GM21528 (cell line): ENCODE measurements at regions not wholly inside any gene's neighbourhood (a gene's known extent, or its start where the extent isn't known, plus 50 kb on each side); places are given as distances from the start of the nearest gene placed in this dataset.
"Not testable (repeated sequence)": the region's sequence is repeated elsewhere in the genome, so short reads cannot be mapped to it uniquely, and the experiment has no call there.

Source experiments
- ATAC-seq: cut with Tn5 transposase; IDR thresholded peaks from one replicate; pipeline ENCODE4 v1.9.1; 2021; ENCODE audit warnings: mild to moderate bottlenecking, moderate library complexity; ENCODE audit not compliant: unreplicated experiment, low FRiP score

DNA sequence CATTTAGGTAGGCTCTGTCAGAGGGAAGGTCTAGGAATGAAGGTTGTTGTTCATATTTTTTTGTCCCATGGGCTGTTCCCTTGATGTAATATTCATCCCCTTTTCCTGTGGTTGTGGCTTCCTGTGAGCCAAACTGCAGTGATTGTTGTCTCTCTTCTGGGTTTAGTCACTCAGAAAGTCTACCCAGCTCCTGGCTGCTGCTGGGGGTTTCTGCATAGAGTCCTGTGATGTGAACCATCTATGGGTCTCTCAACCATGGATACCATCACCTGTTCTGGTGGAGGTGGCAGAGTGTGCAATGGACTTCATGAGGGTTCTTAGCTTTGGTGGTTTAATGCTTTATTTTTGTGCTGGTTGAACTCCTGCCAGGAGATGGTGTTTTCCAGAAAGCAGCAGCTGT lies 122.8 kb downstream of the ZC4H2 start:
- ATAC-seq: no peak

DNA sequence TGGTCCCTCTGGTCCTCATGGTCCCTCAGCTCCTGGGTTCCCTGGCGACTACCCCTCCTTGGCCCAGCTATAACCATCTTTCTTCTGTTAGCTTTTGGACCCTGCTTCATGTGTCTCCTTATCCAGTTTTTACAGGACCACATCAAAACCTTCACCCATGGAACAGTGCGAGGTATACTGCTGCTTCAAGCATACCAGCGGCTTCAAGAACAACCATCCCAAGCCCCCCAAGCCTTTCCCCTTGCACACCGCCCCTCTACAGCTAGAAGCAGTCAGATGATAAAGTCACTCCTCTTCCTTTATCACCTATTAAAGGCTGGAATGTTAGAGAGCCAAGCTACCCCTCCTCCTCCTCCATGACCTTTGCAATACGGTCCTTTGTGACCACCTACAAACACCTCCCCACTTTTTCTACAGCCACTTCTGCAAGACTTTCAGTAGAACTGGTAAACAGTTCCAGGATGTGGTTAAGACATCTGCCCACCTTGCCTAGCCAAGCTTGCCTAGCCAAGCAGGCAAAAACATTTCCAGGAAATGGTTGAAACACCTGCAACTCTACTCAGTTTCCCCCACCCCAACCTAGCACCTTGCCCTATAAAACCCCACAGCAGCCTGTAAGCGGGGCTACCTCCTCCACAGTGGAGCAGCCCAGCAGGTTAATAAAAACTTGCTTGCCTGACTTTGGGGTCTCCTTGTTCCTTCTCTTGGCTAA lies 125.7 kb downstream of the ZC4H2 start:
- no peak for ATAC-seq

DNA sequence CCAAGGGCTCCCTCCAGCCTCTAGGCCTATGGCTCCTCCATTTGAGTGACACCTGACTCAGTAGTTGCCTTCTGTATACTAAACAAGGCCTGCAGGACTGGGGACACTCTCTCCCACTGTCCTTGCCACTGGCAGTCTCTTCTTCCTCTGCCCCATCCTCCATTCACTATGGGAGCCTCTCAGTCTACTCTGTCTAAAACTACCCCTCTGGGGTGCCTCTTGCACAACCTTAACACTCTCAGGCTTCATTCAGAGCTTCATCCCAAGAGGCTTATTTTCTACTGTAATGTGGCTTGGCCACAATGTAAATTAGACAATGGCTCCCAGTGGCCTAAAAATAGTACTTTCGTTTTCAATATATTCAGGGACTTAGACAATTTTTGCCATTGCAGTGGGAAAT lies 133.0 kb downstream of the ZC4H2 start:
- ATAC-seq: no peak

DNA sequence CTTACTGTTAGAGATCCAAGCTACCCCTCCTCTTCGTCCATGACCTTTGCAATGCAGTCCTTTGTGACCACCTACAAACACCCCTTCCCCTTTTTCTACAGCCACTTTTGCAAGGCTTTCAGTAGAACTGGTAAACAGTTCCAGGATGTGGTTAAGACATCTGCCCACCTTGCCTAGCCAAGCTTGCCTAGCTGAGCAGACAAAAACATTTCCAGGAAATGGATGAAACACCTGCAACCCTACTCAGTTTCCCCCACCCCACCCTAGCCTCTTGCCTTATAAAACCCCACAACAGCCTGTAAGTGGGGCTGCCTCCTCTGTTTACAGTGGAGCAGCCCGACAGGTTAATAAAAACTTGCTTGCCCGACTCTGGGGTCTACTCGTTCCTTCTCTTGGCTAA lies 133.8 kb downstream of the ZC4H2 start:
- peak; percentile 54 for ATAC-seq

DNA sequence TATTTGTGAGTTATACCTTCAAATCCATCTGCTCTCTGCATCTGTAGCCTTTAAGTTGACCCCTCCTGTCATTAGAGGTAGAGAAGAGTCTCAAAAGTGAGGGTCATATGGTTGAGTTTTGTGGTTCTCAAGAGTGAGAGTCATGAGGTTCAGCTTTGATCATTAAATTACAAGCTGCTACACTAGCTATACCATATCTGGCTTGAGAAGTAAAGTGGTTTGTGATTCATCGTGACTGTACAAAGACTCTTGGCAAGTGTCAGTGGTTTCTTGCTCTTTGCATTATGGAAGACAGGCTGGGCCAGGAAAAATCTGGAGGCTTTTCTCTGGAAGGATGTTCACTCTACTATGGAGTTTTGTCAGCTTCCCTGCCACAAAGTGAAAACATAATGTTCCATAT lies 170.6 kb downstream of the ZC4H2 start:
- no peak for ATAC-seq

DNA sequence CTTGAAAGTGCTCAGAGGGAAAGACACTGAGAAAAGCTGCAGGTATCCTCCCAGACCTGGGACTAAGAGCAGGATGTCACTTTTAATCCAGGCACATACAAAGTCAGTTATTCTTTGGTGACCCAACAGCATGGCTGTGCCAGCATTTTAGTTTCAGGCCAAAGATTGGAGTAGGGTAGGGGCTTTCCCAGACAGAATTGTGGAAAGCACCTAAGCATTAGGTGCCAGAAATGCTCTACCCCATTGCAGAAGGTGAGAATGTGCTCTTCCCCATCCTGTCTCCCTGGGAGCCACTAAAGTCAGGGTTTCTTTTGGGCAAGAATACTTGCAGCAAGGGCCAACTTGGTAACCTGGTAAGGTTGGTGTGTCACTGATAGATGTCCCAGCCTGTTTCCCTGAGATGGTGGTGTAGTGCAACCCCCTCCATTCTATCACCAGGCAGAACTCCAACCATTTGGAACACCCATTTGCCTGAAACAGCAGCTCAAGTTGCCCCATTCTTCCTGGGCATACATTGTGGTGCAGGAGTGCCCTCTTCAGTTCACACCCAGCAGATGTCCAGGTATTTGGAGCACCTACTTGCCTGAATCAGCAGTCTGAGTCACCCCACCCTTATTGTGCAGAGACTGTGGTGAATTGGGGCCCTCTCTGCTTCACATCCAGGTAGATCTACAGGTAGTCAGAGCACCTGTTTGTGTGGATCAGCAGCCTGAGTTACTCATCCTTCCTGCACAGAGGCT lies 183.5 kb downstream of the ZC4H2 start:
- ATAC-seq: no peak

DNA sequence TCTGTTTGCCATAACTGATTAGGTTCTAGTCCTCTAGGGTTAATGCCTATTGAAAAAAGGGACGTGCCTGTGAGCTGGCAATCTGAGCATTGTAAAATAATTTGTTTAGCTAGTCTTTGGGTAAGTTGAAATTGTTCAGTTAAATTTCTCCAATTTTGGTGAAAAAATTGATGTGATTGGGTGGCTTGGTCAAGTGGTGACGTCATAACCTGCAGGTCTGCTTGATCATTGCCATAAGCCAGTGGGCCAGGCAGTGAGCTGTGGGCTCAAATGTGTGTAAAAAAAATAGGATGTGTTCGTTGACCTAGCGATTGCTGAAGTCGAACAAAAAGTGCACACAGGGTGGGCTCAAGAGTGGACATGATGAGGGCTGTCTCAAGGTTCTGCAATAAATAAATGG lies 193.3 kb downstream of the ZC4H2 start:
- ATAC-seq: no peak

DNA sequence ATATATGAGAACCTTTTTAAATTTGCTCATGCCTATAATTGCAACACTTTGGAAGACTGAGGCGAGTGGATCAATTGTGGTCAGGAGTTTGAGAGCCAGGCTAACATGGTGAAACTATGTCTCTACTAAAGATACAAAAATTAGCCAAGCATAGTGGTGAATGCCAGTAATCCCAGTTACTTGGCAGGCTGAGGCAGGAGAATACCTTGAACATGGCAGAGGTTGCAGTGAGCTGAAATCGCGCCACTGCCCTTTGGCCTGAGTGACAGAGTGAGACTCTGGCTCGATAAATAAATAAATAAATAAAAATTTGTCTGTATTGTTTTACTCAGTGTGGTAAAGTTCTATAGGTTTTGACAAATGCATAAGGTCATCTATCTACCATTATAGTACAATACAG lies 218.2 kb downstream of the ZC4H2 start:
- ATAC-seq: no peak

DNA sequence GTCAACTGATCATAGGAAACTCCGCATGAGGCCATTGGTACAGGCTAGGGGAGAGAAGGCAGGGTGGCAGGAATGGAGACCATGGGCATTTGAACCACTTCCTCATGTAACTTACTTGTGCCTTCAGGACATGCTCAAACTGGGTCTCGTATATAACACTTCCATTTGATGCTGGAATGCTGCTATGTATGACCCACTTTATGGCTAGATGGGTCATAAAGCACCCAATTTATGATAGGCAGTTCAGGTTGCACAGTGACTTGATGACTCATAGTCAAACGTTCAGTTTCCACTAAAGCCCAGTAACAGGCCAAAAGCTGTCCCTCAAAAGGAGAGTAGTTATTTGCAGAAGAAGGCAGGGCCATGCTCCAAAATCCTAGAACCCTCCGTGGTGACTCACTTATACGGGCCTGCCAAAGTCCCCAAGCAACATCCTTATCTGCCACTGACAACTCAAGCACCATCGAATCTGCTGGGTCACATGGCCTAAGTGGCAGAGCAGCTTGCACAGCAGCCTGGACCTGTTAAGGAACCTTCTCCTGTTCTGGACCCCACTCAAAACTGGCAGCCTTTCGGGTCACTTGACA lies 236.4 kb downstream of the ZC4H2 start:
- ATAC-seq: no peak

DNA sequence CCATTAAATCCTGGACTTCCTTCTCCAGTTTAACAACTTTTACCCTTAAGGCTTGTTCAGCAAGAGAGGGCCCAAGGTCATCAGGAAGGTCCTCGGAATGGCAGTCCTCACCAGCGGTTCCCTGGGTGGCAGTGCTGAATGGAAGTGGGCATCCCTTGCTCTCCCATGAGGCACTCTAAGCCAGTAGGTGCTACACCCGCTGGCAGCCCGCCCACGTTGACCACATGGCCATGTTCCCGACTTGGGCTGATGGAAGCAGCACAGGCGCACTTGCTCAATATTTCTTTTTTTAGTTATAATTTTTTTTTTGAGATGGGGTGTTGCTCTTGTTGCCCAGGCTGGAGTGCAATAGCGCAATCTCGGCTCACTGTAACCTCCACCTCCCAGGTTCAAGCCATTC lies 277.9 kb downstream of the ZC4H2 start:
- no peak for ATAC-seq

DNA sequence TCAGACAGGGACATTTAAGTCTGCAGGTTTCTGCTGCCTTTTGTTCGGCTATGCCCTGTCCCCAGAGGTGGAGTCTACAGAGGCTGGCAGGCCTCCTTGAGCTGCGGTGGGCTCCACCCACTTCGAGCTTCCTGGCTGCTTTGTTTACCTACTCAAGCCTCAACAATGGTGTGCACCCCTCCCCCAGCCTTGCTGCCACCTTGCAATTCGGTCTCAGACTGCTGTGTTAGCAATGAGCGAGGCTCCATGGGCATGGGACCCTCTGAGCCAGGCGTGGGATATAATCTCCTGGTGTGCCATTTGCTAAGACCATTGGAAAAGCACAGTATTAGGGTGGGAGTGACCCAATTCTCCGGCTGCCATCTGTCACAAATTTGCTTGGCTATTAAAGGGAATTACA lies 280.9 kb downstream of the ZC4H2 start:
- not testable (repeated sequence) for ATAC-seq

DNA sequence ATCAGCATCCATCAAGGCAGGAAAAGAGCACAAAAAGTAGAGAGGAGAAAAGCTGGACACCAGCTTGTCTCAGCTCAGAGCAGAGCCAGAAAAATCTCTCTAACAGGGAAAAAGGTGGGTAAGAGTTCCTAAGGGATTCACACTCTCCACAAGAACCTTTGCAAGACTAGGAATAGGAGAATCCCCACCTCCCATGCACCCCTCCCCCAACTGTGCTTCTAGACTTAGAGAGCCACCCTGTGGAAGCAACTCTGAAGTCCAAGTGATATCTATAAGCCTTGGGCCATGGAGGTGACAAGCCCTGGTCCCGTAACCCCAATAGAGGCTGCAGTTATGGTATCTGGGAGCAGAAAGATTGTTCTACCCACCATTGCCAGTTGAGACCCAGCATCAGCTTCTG lies 267.6 kb upstream of the MTMR8 start:
- ATAC-seq: no peak

DNA sequence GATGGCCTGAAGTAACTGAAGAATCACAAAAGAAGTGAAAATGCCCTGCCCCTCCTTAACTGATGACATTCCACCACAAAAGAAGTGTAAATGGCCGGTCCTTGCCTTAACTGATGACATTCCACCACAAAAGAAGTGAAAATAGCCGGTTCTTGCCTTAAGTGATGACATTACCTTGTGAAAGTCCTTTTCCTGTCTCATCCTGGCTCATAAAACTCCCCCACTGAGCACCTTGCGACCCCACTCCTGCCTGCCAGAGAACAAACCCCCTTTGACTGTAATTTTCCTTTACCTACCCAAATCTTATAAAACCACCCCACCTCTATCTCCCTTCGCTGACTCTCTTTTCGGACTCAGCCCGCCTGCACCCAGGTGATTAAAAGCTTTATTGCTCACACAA lies 262.0 kb upstream of the MTMR8 start:
- ATAC-seq: not testable (repeated sequence)

DNA sequence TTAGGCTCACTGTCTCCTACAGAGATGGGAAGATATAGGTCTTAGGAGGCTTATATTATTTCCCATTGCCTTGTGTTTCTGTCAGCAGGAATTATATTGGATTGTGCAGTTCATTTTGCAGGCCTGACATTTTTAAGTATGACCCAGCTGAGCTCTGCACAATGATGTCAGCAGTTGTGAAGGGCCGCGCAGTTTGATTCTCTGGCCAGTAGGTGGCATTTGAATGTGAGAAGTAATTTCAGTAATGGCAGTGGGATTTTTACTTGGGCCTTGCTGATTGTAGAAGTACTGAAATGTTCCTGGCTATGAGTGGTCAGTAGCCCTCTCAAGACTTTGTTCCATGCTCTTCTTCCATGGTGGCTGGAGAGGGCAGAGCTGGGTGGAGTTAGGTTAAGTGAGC lies 247.2 kb upstream of the MTMR8 start:
- no peak for ATAC-seq
